ENCODE measurements at regions not wholly inside any gene's neighbourhood (a gene's known extent, or its start where the extent isn't known, plus 50 kb on each side); places are given as distances from the start of the nearest gene placed in this dataset.

- no peak overlapping the region for H3K27ac ChIP-seq (ENCODE audit: low read length)
- BruUV-seq (replicated peaks), result no TSS peak
- H3K4me3 ChIP-seq (ENCODE audit: low read depth in 2 of 2, low read length in 2 of 2), result no peak overlapping the region
- H3K27me3 ChIP-seq (ENCODE audit: control insufficient read depth, insufficient read depth, low read length), result no peaks in the 10 kb centered on the region
- ChIA-PET POLR2A (no interaction called here), CTCF (no interaction called here)
- no peaks in the 10 kb centered on the region for H3K36me3 ChIP-seq (ENCODE audit: control insufficient read depth, insufficient read depth, low read length)
- no peaks in the 10 kb centered on the region for H3K9me3 ChIP-seq (ENCODE audit: control insufficient read depth, insufficient read depth, low read depth, low read length)
- no peak for TF ChIP-seq POLR2AphosphoS5 (IDR thresholded peaks at IDR 0.05; ENCODE audit: low read depth, low read length)
- no peak for TF ChIP-seq REST (IDR thresholded peaks at IDR 0.05; ENCODE audit: insufficient read depth in 1 of 2, low read depth in 2 of 2, low read length in 1 of 2)
- no peak for TF ChIP-seq SIN3A (IDR thresholded peaks at IDR 0.05; ENCODE audit: borderline replicate concordance, insufficient read depth, low read depth, low read length)
- TF ChIP-seq TCF7L2 (IDR thresholded peaks at IDR 0.05; ENCODE audit: low read depth, low read length), result no peak
- no peak for TF ChIP-seq CTCF (IDR thresholded peaks at IDR 0.05)
- intact Hi-C loops (cut with micrococcal nuclease; ENCODE audit: unreplicated experiment), result no loop called here
- in situ Hi-C loops (cut with HindIII; ENCODE audit: low pct_unique_long_range_greater_than_20kb, low sequenced_read_pairs), result no loop called here
- DNase-seq (ENCODE audit: low read depth, low spot score), result no peak
- no peak for ATAC-seq
- no peaks in the 10 kb centered on the region for H3K4me1 ChIP-seq (ENCODE audit: control insufficient read depth, insufficient read depth, low read length)
Measured at GRCh38 chr2:150358468-150358807, 129.0 kb downstream of the RND3 start.

GRCh38 chr2:150357770-150358467 lies 129.5 kb downstream of the RND3 start:
- Histone ChIP-seq H3K27ac (ENCODE audit: low read length) (no peak overlapping the region), H3K9me3 (ENCODE audit: control insufficient read depth, insufficient read depth, low read depth, low read length) (no peaks in the 10 kb centered on the region), H3K36me3 (ENCODE audit: control insufficient read depth, insufficient read depth, low read length) (no peaks in the 10 kb centered on the region), H3K4me1 (ENCODE audit: control insufficient read depth, insufficient read depth, low read length) (no peaks in the 10 kb centered on the region), H3K4me3 (ENCODE audit: low read depth in 2 of 2, low read length in 2 of 2) (no peak overlapping the region), H3K27me3 (ENCODE audit: control insufficient read depth, insufficient read depth, low read length) (no peaks in the 10 kb centered on the region)
- no peak for TF ChIP-seq POLR2AphosphoS5 (IDR thresholded peaks at IDR 0.05; ENCODE audit: low read depth, low read length)
- no TSS peak for BruUV-seq (replicated peaks)
- no peak for ATAC-seq
- ChIA-PET POLR2A (interaction anchor here (0.6 kb wide), 1 partner anchor 792 kb away, joined by 4 read pairs; no protein-coding TSS in a partner anchor), CTCF (no interaction called here)
- intact Hi-C loops (cut with micrococcal nuclease; ENCODE audit: unreplicated experiment) (no loop called here), in situ Hi-C loops (cut with HindIII; ENCODE audit: low pct_unique_long_range_greater_than_20kb, low sequenced_read_pairs) (no loop called here)
- no peak for DNase-seq (ENCODE audit: low read depth, low spot score)

GRCh38 chr2:150355440-150355839 lies 132.0 kb downstream of the RND3 start:
- no peak for ATAC-seq
- intact Hi-C loops (cut with micrococcal nuclease; ENCODE audit: unreplicated experiment) (no loop called here), in situ Hi-C loops (cut with HindIII; ENCODE audit: low pct_unique_long_range_greater_than_20kb, low sequenced_read_pairs) (no loop called here)
- BruUV-seq (replicated peaks), result no TSS peak
- Histone ChIP-seq H3K27ac (ENCODE audit: low read length) (no peak overlapping the region), H3K4me1 (ENCODE audit: control insufficient read depth, insufficient read depth, low read length) (no peaks in the 10 kb centered on the region), H3K4me3 (ENCODE audit: low read depth in 2 of 2, low read length in 2 of 2) (no peak overlapping the region), H3K27me3 (ENCODE audit: control insufficient read depth, insufficient read depth, low read length) (no peaks in the 10 kb centered on the region), H3K36me3 (ENCODE audit: control insufficient read depth, insufficient read depth, low read length) (no peaks in the 10 kb centered on the region), H3K9me3 (ENCODE audit: control insufficient read depth, insufficient read depth, low read depth, low read length) (no peaks in the 10 kb centered on the region)
- no peak for DNase-seq (ENCODE audit: low read depth, low spot score)
- ChIA-PET CTCF (no interaction called here), POLR2A (no interaction called here)
- TF ChIP-seq CTCF (IDR thresholded peaks at IDR 0.05) (no peak), POLR2AphosphoS5 (IDR thresholded peaks at IDR 0.05; ENCODE audit: low read depth, low read length) (no peak), TCF7L2 (IDR thresholded peaks at IDR 0.05; ENCODE audit: low read depth, low read length) (no peak), SIN3A (IDR thresholded peaks at IDR 0.05; ENCODE audit: borderline replicate concordance, insufficient read depth, low read depth, low read length) (no peak), REST (IDR thresholded peaks at IDR 0.05; ENCODE audit: insufficient read depth in 1 of 2, low read depth in 2 of 2, low read length in 1 of 2) (no peak)
